HG02571 (cell line): ENCODE measurements at regions not wholly inside any gene's neighbourhood (a gene's known extent, or its start where the extent isn't known, plus 50 kb on each side); places are given as distances from the start of the nearest gene placed in this dataset.
"Not testable (repeated sequence)": the region's sequence is repeated elsewhere in the genome, so short reads cannot be mapped to it uniquely, and the experiment has no call there.

Experiments used
- ATAC-seq: cut with Tn5 transposase; IDR thresholded peaks from one replicate; pipeline ENCODE4 v1.9.1; 2021; ENCODE audit warnings: mild to moderate bottlenecking, moderate library complexity; ENCODE audit not compliant: unreplicated experiment

DNA sequence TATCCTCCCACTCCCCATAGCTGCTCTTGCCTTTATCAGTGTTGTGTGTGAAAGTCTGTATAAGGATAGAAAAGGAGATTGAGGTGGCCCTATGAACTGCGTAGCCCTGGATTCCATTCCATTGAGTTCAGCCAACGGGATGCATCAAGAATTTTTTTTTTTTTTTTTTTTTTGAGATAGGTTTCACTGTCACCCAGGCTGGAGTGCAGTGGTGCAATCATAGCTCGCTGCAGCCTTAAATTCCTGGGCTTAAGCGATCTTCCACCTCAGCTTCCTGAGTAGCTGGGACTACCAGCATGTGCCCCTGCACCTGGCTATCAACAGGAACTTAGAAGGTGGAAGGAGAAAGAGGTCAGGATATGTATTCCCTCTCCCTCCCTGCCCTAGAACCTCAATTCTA is 187.2 kb upstream of the SPRY1 start:
- no peak for ATAC-seq

DNA sequence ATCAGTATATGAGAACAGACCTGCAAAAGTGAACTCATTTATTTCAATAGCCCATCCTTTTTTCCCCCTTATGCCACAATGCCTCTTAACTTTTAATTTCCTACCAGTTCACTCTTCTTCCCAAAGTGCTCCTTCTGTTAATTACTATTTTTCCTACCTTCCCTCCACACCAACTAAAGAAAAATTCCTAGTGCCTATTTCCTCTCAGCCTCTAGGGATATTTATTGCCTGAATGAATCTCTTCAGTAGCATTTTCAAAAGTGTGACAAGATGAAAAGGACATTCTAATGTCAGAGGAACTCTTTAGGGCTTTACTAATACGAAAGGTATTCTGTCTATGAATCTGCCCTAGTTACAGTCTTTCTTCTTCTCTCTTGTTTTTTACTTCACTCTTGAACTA is 181.1 kb upstream of the SPRY1 start:
- ATAC-seq, result no peak

DNA sequence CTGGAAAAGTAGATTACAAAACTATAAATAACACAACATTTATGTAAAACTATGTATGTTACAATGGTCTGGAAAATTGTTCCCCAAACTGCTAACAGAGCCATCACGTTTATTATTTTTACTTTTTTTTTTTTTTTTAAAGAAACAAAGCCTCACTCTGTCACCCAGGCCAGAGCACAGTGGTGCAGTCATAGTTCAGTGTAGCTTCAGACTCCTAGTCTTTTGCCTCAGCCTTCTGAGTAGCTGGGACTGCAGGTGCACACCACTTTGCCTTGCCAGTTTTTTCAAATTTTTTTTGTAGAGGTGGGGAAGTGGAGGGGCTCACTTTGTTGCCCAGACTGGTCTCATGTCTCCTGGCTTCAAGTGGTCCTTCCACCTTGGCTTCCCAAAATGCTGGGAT is 180.1 kb upstream of the SPRY1 start:
- no peak for ATAC-seq

DNA sequence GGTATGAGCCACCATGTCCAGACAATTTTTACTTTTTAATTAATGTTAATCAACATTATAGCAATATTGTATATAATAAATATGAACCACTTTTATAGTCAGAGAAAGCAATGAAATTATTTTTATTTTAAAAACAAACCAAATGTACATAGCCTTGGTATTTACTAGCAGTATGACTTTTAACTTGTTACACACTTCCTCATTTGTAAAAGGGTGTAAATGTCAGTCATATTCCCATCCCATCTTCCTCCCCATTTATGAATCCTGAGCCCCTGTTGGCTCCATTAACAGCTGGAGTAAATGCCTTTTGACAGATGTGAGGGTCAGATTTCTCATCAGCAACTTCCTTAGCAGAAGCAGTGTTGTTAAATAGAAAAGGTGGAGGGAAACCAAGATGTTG is 179.6 kb upstream of the SPRY1 start:
- no peak for ATAC-seq

DNA sequence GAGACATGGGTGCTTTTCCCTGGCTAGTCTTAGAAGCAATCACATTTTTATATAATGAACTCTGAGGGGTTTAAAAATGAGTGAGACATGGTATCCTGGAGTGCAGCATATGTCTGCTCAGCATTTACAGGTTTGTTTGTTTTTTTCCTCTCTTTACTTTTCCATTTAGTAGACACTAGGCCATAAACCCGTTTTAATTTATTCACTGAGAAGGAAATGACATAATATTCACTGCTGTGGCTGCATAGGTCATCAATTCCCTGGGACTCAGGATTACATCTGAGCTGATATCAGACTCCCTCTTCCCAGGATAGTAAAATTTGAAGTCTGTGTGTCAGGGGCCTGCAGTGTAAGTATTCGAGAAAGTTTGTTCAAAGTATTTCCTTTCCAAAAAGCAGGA is 178.9 kb upstream of the SPRY1 start:
- no peak for ATAC-seq

DNA sequence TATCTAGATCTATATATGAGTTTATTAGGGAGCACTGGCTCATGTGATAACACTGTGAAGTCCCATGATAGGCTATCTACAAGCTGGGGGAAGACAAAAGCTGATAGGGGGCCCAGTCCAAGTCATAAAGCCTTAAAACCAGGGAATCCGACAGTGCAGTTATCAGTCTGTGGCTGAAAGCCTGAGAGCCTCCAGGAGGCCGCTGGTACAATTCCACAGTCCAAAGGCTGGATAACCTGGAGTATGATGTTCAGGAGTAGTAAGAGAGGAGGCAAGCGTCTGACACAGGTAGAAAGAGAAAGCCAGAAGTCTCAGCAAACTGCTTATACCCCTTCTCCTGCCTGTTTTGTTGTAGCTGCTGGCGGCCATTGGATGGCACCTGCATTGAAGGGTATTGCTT is 177.6 kb upstream of the SPRY1 start:
- no peak for ATAC-seq

DNA sequence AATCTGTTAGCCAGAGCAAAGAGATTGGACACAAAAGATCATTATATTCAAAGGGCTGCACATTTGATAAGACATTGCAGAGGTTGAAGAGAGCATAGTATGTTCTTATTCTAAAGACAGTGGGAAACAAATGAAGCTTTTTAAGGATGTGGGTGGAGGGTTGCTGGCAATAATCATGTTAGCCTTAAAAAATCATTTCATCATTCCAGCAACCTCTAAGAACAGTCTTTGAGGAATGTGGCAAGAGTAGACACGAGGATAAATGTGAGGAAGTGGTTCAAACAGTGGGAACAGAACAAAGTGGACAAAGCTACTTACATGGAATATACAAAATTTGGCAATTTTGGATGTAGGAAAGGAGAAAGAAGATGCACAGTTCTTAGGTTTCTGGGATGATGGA is 167.3 kb upstream of the SPRY1 start:
- ATAC-seq, result no peak

DNA sequence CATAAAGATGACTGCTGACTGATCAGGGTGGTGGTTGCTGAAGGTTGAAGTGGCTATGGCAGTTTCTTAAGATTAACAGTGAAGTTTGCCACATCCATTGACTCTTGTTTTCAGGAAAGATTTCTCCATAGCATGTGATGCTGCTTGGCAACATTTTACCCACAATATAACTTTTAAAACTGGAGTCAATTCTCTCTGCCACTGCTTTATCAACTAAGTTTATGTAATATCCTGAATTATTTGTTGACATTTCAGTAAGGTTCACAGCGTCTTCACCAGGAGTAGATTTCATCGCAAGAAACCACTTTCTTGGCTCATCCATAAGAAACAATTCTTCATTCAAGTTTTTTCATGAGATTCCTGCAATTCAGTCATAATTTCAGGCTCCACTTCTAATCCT is 166.5 kb upstream of the SPRY1 start:
- no peak for ATAC-seq

DNA sequence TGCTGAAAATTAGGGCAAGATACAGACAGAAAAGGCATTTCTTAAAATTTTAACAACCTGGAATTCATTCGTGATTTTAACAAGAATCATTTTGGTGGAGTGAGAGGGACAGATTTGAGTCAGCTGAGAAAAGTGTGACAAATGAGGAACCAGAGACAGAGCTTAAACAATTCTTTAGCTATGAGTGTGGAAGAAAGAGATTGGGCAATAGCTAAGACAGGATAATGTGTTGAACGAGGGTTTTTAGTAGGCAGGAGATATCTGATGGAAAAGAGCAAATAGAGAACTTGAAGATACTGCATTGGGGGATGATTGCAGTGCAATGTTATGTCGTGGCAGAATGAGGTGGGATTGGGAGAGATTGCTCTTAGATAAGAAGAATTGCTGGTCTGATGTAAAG is 164.2 kb upstream of the SPRY1 start:
- ATAC-seq, result no peak

DNA sequence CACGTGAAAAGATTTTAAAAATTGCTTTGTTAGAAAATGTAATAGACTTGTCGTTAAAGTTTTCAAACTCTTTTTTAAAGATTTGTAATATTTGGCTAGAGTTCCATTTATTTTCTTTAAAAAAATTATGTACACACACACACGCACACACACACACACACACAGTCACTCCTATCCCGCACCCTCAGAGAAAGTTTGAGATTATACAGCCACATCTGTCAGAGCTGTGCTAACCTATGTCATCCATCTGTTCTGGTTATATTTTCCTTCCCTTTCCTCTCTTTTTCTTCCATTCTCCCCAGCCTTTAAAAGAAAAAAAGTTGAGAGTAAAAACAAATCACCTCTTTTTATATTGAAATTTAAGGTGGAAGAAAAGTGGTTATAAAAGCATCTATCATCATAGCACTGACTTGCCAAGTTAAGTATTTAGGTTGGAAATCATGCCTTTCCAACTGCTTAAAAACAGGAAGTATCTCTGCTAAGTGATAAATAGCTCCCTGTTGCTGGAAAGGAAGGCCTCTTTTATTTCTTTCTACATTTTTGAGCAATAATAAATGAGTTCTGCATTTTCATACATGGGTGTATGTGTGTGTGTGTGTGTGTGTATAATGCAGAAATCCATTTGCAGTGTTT is 163.3 kb upstream of the SPRY1 start:
- no peak for ATAC-seq

DNA sequence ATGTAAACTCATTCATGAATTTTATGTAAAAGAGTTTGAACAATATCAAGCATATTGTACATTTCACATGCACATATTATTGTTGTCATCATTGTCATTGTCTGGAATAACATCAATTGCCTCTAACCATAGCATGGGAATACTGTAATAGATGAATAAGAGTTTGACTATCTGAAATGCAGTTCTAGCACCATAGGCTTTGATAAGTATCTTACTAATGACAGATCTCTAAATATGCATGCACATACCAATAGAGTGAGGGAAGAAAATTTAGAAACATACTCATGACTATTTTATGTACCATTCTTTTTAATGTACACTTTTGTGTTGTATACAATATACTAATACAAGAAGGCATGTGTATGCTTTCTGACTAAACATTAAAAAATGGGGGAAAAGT is 161.6 kb upstream of the SPRY1 start:
- ATAC-seq, result no peak

DNA sequence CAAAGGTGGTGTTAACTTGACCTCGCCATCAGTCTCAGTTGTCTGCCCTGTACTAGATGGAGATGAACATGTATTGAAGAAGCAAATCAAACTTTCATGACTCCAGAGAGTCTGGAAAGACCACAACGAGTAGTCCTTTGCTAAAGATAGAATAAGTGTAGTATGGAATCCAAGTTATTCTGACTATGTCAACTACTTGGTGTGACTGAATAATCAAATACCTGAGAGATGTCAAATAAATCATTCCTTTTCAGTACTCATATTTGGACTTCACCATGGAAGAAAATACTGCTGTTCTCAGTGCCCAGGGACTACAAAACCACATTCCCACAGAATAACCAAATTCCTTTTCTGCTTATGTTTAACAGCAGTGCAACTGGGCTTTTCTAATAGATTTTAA is 161.2 kb upstream of the SPRY1 start:
- no peak for ATAC-seq

DNA sequence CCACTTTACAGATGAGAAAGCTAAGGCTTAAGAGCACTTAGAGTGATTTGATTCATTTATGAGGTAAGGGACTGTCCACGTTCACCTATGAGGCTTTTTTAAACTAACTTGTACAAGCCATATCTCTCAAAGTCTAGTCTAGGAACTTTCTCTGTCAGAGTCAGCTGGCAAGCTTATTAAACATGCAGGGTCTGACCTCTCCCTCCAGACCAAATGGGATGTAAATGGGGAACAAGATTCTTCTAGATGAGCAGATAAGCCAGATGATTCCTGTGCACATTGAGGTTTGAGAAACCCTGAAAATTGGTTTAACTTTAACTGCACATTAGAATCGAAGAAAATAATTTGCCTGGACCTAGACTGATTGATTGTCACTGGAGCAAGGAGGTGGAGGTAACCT is 160.0 kb upstream of the SPRY1 start:
- ATAC-seq, result no peak

DNA sequence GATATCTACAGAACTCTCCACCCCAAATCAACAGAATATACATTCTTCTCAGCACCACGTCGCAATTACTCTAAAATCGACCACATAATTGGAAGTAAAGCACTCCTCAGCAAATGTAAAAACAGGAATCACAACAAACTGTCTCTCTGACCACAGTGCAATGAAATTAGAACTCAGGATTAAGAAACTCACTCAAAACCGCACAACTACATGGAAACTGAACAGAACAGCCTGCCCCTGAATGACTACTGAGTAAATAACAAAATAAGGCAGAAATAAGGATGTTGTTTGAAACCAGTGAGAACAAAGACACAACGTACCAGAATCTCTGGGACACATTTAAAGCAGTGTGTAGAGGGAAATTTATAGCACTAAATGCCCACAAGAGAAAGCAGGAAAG is 156.3 kb upstream of the SPRY1 start:
- not testable (repeated sequence) for ATAC-seq

DNA sequence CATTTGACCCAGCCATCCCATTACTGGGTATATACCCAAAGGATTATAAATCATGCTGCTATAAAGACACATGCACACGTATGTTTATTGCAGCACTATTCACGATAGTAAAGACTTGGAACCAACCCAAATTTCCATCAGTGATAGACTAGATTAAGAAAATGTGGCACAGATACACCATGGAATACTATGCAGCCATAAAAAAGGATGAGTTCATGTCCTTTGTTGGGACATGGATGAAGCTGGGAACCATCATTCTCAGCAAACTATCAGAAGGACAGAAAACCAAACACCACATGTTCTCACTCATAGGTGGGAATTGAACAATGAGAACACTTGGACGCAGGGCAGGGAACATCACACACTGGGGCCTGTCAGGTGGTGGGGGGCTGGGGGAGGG is 153.4 kb upstream of the SPRY1 start:
- ATAC-seq, result not testable (repeated sequence)

DNA sequence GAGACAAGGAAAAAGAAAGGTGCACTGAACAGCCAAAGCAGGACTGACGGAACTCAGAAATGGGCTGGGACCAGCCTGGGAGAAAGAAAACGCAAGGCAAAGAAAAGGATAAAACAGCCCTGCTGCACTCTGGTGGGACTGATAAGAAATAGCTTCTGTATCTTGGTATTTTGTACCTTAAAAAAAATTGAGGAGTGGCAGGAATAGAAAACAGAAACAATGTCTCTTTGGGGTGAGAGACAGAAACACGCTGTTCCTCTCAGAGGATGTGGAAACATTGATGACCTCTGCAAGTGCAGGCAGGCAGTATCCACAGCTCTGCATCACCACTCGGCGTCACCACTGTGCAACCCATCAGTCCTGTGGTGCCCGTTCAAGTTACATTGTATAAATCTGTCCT is 152.5 kb upstream of the SPRY1 start:
- ATAC-seq, result no peak

DNA sequence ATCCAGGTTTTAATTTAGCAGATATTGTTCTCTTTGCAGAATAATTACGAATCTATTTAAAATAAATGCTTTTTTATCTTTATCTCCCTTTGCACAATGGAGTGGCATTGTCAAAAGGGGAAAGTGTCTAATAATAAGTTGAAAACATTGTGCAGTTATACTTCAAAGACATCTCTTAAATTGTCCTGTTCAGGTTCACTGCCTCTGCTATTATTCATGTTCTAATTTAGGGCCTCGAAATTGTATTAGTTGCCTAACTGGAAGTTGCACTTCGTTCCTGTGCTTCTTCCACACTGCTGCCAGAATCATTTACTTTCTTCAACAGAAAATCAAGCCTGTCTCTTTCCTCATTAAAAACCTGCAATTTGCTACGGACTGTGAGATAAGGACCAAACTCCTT is 150.5 kb upstream of the SPRY1 start:
- no peak for ATAC-seq

DNA sequence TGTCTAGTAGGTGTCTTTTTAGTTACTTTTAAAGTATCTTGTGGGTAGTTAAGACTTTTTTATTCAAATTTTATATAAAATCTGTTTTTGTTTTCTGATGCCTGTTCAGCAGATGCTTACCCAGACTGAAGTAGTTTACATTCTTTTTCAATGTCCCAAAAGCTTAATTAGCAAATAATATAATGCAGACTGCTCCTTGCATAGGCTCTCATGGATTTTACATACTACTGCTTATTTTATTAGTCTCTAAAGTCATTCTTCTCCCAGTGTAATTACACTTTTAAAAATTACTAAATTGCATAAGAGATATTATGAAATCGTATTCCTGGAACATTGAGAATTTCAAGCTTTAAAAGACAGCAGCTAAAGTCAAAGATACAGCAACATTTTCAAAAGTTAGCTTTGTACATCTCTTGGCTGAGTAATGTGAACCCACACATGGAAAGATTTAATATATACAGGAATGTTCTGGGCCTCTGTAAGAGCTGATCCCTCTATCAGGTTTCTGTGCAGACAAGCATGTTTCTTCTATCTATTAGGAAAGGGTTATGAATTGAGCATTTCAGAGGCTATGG is 148.4 kb upstream of the SPRY1 start:
- ATAC-seq, result no peak

DNA sequence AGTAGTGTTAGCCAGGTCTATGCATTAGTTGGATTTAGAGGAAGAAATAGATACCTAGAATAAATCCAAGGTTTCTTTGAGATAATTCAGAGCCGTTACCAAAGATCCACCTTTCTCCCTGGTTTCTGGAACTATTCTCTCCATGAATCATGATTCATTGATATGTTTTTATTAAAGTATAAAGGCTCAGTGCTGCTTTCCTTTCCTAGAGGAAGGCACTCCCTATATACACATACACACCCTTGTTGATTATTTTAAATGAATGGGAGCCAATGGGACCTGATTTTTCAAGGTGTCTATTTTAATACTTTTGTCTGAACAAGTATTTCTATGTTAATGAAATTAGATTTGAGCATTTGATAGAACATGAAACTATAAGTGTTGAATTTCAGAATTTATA is 146.8 kb upstream of the SPRY1 start:
- ATAC-seq, result no peak

DNA sequence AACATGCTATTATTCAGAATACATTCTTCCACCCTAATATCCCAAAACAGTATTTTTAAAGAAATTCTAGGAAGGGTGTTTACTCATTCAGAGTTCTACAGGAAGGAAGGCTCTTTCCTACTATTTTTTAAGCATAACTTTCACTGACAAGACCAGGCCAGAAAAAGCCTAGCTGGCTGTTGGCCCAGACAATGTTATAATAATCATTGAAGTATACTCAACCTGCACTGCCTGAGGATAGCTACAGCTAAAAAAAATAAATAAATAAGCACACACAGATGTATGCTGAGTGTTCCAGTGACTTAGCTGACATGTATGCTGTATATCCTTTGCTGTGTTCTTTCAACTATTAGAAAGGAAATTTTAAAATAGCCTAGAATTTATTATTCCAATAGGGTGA is 145.8 kb upstream of the SPRY1 start:
- ATAC-seq, result no peak

DNA sequence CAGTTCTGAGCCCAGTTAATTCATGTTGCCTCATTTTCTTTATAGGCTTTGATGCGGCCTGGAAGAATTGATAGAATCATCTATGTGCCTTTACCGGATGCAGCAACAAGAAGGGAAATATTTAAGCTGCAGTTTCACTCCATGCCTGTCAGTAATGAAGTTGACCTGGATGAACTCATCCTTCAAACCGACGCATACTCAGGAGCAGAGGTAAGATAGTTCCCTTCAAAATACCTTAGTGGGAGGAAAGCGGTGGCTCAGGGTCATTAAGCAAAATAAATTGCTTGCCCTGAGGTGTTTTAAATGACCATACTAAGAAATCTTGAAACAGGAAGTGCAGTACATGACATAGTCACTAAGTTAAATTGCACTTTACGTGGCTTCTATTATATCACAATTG is 140.6 kb upstream of the SPRY1 start:
- ATAC-seq, result no peak

DNA sequence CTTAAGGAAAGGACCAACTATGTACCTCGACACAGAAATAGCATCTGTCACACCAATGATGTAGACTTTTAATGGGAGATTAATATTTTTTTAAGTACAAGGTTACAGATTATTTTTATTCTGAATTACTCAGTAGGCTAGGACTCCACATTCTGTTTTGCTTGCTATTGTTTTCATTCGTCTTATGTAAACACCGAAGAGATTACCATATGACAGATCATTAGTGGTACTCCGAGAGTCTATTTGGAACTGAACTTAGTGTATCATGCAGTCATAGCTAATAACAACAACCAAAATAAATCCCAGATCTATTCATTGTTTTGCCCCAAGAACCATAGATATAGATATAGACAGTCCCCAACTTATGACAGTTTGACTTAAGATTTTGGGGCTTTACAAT is 139.7 kb upstream of the SPRY1 start:
- ATAC-seq, result no peak

DNA sequence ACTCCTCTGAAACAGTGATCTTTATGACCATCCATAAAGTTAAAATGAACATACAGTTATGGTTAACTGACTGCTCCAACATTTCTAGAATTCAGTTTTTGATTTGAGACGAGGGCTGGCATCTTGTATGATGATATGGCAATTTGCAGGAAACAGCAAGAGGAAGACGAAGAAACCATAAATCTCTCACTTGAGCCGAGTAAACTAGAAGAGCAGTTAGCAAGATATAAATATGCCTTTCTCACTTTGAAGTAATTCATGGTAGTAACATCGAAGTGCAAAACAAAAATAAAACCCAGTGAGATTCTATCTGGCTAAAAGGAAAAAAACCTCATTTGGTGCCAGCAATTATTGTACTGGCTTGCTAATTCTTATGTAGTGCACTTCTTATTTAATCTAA is 139.0 kb upstream of the SPRY1 start:
- ATAC-seq, result no peak
